Activated B cell treated with CpG ODN at 0.5 μM for 24 hours (primary cell): ENCODE measurements at regions not wholly inside any gene's neighbourhood (a gene's known extent, or its start where the extent isn't known, plus 50 kb on each side); places are given as distances from the start of the nearest gene placed in this dataset.

Experiments used
- ATAC-seq: fragments of 200-7000 bp; cut with Tn5 transposase; one replicate; pipeline ENCODE4 v1.10.0; 2021; ENCODE audit warnings: low read depth, mild to moderate bottlenecking, moderate library complexity
- CTCF ChIA-PET: fragments of 350-600 bp; sonication (Branson Sonifier 250); formaldehyde crosslinking; loops from one replicate; lab custom pipeline; 2021; ENCODE audit warnings: antibody characterized with exemption; lab: Charles Lee
- POLR2A ChIA-PET: fragments of 350-600 bp; sonication (Branson Sonifier 250); formaldehyde crosslinking; loops from one replicate; lab custom pipeline; 2021; ENCODE audit warnings: antibody characterized with exemption; lab: Charles Lee
- DNase-seq: peaks from one replicate; pipeline ENCODE4 v3.0.0; 2022
- H3K27ac Mint-ChIP-seq: one replicate; pipeline ENCODE4 v1.8.0; 2020; ENCODE audit warnings: mixed read lengths
- H3K27me3 Mint-ChIP-seq: one replicate; pipeline ENCODE4 v1.8.0; 2021; ENCODE audit warnings: mixed read lengths
- H3K36me3 Mint-ChIP-seq: one replicate; pipeline ENCODE4 v1.8.0; 2021; ENCODE audit warnings: low read depth, mixed read lengths
- H3K4me1 Mint-ChIP-seq: one replicate; pipeline ENCODE4 v1.8.0; 2021; ENCODE audit warnings: mixed read lengths
- H3K4me3 Mint-ChIP-seq: one replicate; pipeline ENCODE4 v1.8.0; 2020; ENCODE audit warnings: mild to moderate bottlenecking, mixed read lengths
- H3K9me3 Mint-ChIP-seq: one replicate; pipeline ENCODE4 v1.8.0; 2020; ENCODE audit warnings: mixed read lengths
- CTCF ChIP-seq: fragments of 200-600 bp; IDR thresholded peaks from one replicate; pipeline ENCODE4 v1.8.0; 2022; ENCODE audit warnings: antibody characterized with exemption, mild to moderate bottlenecking
- intact Hi-C: fragments of 100-400 bp; cut with micrococcal nuclease; formaldehyde crosslinking; loops from one replicate; pipeline ENCODE4 v1.15.1; 2024

GRCh38 chr6:80550748-80551147 is 444.3 kb downstream of the BCKDHB start:
- no peak for TF ChIP-seq CTCF
- intact Hi-C loops, result no loop called here
- Mint-ChIP-seq H3K36me3 (no peaks in the 10 kb centered on the region), H3K4me3 (no peak overlapping the region), H3K9me3 (no peaks in the 10 kb centered on the region), H3K27me3 (no peaks in the 10 kb centered on the region), H3K27ac (no peak overlapping the region), H3K4me1 (no peaks in the 10 kb centered on the region)
- ATAC-seq (no peak), DNase-seq (no peak)
- CTCF ChIA-PET, result no interaction called here
- POLR2A ChIA-PET, result no interaction called here

GRCh38 chr6:80550281-80550680 is 443.8 kb downstream of the BCKDHB start:
- DNase-seq (no peak), ATAC-seq (no peak)
- H3K4me3 Mint-ChIP-seq, result no peak overlapping the region
- H3K4me1 Mint-ChIP-seq, result no peaks in the 10 kb centered on the region
- intact Hi-C loops, result no loop called here
- no peaks in the 10 kb centered on the region for H3K36me3 Mint-ChIP-seq
- POLR2A ChIA-PET, result no interaction called here
- no peak overlapping the region for H3K27ac Mint-ChIP-seq
- H3K27me3 Mint-ChIP-seq, result no peaks in the 10 kb centered on the region
- no peak for TF ChIP-seq CTCF
- CTCF ChIA-PET, result no interaction called here
- no peaks in the 10 kb centered on the region for H3K9me3 Mint-ChIP-seq

GRCh38 chr6:80548532-80548931 is 442.1 kb downstream of the BCKDHB start:
- Mint-ChIP-seq H3K4me1 (no peaks in the 10 kb centered on the region), H3K27me3 (no peaks in the 10 kb centered on the region), H3K27ac (no peak overlapping the region), H3K36me3 (no peaks in the 10 kb centered on the region), H3K4me3 (no peak overlapping the region), H3K9me3 (no peaks in the 10 kb centered on the region)
- DNase-seq (no peak), ATAC-seq (no peak)
- TF ChIP-seq CTCF, result no peak
- intact Hi-C loops, result no loop called here
- CTCF ChIA-PET, result no interaction called here
- POLR2A ChIA-PET, result no interaction called here

- no peak for ATAC-seq
Observed at GRCh38 chr6:80547827-80548226, 441.4 kb downstream of the BCKDHB start.

GRCh38 chr6:80544976-80545722 is 438.7 kb downstream of the BCKDHB start:
- intact Hi-C loops, result no loop called here
- POLR2A ChIA-PET, result no interaction called here
- no peak for TF ChIP-seq CTCF
- CTCF ChIA-PET, result no interaction called here
- DNase-seq (no peak), ATAC-seq (no peak)
- H3K4me3 Mint-ChIP-seq, result no peak overlapping the region
- no peaks in the 10 kb centered on the region for H3K36me3 Mint-ChIP-seq
- no peak overlapping the region for H3K27ac Mint-ChIP-seq
- H3K27me3 Mint-ChIP-seq, result peaks cover under 1% of the 10 kb centered on the region
- H3K4me1 Mint-ChIP-seq, result no peaks in the 10 kb centered on the region
- peaks cover under 1% of the 10 kb centered on the region for H3K9me3 Mint-ChIP-seq

More at GRCh38 chr6:80547827-80548226, 441.4 kb downstream of the BCKDHB start:
- Mint-ChIP-seq H3K4me1 (no peaks in the 10 kb centered on the region), H3K36me3 (no peaks in the 10 kb centered on the region), H3K27ac (no peak overlapping the region), H3K9me3 (no peaks in the 10 kb centered on the region), H3K4me3 (no peak overlapping the region), H3K27me3 (no peaks in the 10 kb centered on the region)
- DNase-seq, result no peak
- ChIA-PET CTCF (no interaction called here), POLR2A (no interaction called here)
- intact Hi-C loops, result no loop called here
- TF ChIP-seq CTCF, result no peak
